Stimulated activated CD4-positive, alpha-beta T cell treated with anti-CD3 and anti-CD28 coated beads, Interleukin-15, amount 100 ng/mL, for 24 hours (primary cell): ENCODE measurements at regions not wholly inside any gene's neighbourhood (a gene's known extent, or its start where the extent isn't known, plus 50 kb on each side); places are given as distances from the start of the nearest gene placed in this dataset.
A peak's percentile ranks its signal among the peaks of the same experiment; 100 is the strongest.

Experiments used
- DNase-seq: peaks from one replicate; pipeline ENCODE4 v3.0.0-alpha.2; 2020

DNA sequence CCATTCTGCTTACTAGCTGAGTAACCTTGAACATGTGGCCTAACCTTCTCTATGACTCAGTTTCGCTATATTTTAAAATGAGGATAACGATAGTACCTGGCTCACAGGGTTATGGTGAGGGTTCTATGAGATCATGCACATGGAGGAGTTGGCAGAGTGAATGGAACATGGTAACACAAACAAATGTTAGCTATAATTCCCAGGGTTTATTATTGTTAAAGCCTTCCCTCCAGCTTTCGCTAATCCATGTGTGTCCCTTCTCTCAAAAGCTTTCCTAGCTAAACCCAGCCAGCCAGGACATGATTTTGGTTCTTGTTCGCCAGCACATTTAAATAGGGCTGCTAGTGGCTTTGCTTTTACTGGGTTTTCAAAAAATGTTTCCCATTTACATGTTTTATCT is 361.0 kb upstream of the NFE2L3 start:
- no peak for DNase-seq

DNA sequence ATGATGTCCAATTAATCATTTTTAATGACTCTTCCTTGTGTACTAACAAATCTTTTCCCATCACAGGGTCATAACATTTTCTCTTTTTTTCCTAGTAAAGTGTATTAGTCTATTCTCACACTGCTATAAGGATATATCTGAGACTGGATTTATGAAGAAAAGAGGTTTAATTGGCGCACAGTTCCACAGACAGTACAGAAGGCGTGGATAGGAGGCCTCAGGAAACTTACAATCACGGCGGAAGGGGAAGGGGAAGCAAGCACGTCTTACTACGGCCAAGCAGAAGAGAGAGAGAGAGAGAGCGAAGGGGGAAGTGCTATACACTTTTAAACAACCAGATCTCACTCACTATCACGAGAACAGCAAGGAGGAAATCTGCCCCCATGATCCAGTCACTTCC is 359.4 kb upstream of the NFE2L3 start:
- no peak for DNase-seq

DNA sequence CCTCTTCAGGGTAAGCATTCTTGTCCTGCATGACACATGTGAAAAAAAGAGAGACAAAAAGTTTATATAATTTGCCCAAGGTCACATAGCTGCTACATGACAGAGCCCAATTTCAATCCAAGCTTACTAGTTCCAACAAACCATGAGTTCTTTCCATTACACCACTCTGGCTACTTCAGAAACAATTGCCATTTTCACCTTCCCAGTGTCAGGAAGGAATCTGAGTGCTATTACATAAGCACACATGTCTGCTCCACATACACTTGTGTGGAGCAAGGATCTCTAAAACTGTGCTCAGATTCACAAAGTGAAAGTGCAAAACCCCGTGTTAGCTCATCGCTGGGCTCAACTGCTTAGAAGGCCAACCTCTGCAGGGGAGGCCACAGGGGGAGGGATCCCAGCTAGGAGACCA is 356.2 kb upstream of the NFE2L3 start:
- no peak for DNase-seq

DNA sequence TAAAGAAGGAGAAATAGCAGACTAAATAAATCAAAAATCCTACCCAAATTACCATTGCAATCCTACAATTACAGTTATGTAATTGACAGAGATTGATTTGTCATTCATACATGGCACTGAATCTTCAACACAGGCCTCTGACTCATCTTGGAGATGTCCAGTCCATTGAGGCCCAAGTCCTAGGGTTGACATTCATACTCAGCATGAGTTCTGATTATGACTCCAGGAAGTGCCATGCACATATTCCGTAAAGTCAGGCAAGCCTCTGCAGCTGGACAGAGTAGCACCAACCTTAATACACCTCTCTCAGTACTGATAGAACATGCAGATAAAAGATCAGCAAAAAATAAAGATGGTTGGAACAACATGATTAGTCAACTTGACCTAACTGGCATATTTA is 353.7 kb upstream of the NFE2L3 start:
- DNase-seq, result no peak

DNA sequence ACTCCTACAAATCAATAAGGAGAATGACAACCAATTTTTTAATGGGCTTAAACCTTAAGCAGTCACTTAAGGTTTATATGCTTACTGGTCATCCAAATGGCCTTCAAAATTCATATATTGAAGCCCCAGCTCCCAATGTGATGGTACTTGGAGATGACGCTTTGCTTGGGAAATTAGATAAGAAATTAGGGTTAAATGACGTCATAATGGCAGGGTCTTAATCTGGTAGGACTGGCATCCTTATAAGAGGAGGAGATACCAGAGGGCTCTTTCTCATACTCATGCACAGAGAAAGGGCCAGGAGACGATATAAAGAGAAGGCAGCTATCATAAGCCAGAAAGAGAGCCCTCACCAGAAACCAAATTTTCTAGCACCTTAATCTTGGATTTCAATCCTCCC is 350.8 kb upstream of the NFE2L3 start:
- DNase-seq, result no peak

DNA sequence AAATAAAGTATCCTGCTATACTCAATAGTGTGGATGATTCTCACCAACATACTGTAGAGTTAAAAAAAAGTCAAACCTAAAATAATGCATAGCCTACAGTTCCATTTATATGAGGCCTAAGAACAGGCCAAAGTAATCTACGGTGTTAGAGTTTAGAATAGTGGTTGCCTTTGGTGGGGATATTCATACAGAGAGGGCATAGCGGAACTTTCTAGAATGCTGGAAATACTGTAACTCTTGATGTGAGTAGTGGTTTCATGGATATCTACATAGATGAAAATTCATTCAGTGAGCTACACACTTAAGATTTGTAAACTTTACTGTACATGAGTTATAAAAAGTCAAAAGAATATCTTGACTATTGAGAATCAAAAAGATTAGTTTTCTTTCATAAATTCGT is 349.9 kb upstream of the NFE2L3 start:
- no peak for DNase-seq

DNA sequence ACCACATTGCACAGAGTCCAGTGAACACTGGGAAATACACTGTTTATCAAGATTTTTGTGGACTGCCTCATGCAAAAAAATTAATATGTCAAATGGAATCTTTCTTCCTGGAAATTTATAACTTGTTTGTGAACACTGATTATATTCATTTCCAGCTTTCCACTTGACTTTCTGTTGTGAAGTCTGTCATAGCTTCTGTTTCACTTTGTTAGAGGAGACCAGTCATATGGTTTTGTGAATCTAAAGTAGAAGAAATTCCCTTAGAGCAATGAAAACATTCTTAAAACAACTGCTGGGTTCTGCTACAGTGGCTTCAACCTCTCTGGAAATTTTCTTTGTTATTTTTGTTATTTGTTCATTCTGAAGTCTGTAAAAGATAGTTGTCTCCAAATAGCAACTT is 349.5 kb upstream of the NFE2L3 start:
- no peak for DNase-seq

DNA sequence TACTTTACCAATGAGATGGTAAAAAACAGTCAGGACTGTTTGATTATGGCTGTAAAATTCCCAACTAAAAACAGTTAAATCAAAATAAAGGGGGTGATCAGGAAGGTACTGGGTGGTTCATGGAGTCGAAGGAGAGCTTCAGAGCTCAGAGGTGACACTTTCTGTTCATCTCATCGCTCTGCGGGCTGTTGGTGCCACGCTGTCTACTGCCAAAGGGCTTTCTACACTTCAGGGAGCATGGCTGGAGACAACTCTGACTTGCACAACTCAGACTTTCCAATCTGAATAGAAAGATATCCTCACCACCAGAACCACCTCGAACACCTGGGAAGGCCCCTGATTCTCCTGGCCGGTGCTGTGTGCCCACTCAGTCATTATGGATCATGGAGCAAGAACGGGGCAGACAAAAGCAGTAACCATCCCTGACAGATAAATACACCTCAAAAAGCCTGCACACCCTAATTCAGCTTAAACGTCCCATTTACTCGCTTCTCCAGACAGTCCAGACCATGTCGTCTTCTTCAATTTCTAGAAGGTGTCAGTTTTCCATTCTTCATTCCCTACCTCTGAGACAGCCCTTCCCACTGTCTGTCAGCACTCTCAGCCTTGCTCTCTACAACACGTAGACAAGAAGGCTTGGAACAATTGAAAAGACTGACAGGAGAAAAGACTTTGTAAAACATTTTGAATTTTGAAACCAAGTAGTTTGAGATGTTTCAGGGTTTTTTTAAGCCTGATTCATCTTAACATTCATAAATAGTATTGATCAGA is 348.7 kb upstream of the NFE2L3 start:
- no peak for DNase-seq

DNA sequence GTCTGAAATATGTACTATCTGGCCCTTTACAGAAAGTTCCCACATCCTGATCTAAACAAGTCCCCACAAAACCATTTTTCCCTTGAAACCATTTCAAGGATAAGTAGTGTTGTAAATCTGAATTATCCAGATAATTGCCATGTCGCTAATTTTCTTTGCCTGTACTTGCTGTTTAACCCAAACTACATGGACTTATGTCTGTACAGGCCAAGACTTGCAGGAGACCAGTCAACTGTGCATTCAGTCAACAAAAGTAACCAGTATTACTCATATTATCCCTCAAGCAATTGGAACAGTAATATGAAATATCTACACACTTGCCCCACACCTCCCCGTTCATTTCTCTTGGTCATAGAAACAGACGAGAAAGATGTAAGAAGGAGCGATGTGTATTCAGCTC is 347.8 kb upstream of the NFE2L3 start:
- DNase-seq, result no peak

DNA sequence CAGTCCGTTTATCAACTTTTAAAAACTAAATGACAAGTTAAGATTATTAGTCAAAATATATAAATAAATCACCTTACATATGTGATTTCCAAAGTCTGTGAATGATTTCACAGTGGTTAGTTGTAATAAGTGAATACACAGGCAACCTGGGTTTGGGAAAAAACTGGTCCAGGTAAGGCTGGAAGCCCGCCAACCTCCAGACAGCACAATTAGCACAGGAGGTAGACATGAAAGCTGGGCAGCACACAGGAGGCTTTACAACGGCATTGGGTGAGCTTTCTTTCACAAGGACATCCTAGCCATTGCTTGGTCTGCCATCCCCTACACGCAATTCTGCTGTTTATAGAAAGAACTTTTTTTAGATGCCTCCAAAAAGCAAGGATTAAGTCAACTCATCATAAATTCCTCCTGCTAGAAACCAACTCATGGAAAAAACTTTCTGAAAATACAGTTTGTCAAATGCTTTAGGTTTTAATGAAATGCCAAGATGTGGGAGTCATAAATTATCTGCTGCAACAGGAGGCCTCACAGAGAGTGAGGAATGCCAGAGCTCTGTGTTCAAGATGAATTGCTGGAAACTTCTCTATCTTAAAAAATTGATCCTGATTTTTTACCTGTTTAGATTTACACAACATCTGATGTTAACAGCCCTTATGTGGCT is 346.8 kb upstream of the NFE2L3 start:
- DNase-seq, result no peak

DNA sequence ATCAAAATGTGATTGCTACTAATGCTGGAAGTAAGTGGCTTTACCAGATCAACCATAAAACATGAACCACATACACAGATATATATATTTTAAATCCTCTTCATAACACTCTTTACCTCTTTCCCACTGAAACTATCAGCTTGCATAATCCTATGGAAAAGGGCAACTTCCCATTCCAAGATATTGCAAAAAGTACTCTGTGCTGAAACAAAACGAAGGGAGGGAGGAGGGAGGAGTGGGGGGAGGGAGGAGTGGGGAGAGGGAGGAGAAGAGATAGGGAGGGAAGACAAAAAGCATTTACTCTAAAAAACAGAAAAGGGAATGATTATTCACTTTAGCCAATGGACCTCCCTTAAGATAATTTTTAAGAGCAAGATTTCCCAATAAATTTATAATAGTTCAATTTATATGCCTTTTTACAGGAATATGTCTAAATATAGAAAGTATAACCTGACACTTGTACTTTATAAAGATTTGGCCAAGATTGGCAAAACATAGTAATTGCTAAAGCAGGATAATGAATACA is 344.8 kb upstream of the NFE2L3 start:
- no peak for DNase-seq

DNA sequence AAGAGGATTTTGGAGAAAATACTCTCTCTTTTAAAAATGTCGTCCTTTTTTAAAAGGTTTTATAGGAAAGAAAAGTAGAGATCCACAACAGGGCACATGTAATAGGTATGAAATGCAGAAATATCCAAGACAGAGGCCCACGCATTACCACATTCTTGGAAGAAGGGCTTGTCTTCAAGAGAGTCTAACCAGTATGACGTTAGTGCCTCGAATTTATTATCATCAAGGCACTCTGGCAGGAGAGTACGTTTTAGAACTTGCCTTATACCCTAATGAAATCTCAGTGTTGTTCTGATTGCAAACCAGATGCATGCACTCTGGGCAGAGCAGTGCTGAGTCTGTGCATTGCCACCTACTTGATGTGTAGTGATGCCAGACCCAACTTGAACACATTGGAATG is 342.6 kb upstream of the NFE2L3 start:
- no peak for DNase-seq

DNA sequence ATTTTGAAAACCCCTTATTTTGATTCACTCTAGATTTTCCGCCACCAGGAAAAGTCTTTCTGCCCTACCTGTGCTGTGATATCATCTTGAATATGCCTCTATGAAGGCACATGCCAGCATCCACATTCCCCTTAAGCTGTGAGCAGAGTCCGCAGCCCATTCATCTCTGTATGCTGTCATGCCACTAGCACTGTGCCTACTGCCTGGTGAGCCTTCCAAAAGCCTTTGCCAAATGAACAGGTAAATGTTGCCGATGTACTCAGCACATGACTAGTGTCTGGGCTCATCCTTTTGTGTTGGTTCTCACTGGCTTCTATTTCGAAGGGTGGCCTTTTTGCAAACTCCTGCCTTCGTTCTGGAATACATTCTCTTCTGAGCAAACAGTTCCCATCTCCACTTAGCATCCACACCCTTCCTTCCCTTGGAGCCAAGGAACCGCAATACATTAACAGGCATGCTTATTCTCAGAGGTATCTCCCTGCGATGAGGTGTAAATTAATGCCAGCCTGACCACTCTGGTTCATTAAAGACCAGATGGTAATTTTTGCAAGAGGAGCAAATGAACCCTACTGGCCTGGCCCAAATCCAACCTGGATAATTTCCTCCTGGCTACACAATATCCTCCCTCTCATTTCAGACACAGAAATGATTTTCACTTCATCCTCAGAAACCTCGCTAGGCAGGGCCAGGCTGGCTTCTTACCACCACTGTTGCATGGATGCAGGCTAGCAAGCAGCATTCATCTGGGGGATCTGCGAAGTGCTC is 339.7 kb upstream of the NFE2L3 start:
- DNase-seq, result no peak

DNA sequence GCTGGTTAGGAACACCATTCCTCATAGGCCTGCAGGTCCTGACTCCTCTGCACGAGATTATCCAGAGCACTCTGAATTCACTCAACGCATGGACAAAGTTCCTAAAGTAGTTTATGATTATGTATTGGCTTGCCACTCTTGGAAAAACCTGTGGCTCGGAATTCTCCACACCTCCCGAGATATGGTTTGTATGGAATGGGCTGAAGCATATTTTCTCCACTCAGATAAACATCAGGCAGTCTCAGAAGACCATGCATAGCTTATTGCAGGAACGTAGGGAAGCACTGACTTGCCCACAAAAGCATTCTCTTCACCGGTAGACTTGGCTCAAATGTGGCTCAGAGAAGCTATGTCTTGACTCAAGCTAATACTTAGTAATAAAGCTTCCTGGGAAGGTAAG is 338.6 kb upstream of the NFE2L3 start:
- no peak for DNase-seq

DNA sequence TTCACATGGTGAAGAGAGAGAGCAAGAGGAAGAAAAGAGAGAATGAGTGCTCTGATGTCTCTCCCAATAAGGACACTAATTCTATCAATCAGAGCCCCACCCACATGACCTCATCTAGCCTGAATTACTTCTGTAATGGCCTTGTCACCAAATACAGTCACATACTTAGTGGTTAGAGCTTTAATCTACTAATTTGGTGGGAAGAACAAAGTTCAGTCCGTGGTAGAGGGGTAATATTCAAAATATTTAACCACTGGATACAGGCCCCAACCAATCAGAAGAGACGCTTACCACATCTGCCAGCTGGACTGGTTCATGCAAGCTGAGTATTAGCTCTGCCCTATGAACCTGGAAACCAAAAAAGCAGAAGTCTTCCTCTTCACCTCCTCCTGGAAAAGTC is 336.3 kb upstream of the NFE2L3 start:
- no peak for DNase-seq

DNA sequence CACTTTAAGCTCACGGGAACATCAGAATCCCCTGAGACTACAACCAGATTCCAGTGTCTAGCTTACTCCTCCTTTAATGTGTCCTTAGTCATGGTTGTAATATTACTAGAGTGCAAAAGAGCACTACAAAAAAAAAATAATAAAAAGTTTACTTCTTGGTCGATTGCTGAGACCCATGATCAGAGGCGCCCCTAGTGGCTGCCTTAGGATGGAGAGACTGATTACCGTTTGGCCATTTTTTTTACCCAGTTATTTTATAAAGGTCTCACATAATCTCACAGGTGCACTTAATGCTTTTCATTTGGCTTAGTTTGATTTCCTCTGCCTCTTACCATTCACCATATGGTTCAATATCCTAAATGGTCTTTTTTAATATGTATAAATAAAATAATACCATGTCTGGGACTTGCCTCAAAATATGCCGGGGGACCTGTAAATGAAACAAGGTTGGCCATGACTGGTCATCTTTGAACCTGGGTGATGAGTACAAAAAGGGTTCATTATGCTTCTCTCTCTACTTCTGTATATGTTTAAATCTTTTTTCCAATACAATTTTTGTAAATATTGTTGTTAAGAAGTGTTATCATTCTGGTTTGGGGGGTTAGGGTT is 331.5 kb upstream of the NFE2L3 start:
- DNase-seq, result peak; percentile 21

DNA sequence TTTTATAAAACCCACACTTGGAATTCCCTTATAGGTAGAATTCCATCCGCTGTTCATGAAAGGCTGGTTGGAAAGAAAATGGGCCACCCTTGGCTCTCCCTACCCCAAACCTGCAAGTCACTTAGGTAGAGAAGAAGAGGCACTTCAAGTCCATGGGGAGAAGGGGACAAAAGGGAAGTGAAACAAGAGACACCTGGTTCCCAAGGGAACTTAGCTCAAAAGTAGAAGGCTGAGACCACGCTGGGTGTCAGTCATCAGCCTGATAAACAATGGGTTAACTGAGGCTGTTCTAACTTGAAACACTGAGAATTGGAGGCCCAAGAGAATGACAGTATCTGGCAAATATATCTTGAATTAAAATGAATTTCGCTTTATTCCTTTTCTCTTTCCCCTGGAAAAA is 330.8 kb upstream of the NFE2L3 start:
- DNase-seq, result no peak

DNA sequence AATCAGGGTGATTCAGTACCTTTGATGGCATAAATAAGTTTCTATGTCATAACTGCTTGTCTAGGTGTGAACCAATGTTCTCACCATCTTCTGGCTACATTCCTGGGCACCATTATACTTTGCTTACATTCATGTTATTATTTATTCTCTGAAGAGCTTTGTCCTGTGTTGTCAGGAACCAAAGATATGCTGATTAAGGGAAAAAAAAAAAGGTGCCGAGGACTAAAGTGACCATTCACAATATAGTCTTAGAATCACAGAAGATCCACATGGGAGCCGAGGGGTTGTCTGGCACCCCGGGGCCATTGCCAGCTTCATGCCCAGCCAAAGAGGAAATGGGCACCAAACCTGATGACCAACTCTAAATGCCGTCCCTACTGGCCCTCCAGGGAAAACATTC is 329.2 kb upstream of the NFE2L3 start:
- no peak for DNase-seq

DNA sequence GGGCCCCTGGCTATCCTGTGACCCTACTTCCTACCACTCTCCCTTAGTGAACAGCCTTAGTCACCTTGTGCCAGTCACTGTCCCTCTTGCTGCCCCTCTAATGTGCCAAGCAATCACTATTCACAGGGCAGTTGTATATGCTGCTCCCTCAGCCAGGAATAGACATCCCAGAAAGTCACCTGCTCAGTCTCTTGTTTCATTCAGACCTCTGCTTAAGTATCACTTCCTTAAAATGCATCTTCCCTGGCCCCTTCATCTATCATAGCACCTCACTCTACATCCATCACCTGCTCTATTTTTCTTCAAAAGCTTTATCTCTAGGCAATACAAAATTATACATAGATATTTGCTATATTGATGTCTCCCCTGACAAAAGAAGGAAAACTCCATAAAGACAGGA is 328.4 kb upstream of the NFE2L3 start:
- DNase-seq, result no peak

DNA sequence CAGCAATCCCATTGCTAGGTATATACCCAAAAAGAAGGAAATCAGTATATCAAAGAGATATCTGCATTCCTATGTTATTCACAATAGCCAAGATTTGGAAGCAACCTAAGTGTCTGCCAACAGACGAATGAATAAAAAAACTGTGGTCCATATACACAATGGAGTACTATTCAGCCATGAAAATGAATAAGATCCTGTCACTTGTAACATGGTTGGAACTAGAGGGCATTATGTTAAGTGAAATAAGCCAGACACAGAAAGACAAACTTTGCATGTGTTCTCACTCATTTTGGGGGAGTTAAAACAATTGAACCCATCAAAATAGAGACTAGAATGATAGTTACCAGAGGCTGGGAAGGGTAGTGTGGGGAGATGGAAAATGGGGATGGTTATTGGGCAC is 323.5 kb upstream of the NFE2L3 start:
- DNase-seq, result no peak

DNA sequence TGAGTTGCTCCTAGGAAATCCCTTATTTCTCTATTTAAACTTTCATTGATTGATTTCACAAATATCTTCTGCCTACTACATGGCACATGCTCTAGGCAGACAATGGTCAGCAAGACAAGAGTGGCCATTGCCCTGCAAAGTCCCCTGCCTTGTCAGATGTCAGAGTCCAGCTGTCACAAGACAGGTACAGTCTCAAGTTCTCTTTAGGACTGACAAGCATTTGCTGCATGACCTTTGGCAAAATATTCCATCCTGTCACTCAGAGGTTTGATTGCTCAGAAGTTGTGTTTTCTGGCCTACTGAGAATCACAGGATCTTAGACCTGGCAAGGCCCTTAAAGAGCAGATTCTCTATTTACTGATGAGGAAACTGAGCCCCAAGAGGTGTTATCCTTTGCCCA is 322.3 kb upstream of the NFE2L3 start:
- no peak for DNase-seq

DNA sequence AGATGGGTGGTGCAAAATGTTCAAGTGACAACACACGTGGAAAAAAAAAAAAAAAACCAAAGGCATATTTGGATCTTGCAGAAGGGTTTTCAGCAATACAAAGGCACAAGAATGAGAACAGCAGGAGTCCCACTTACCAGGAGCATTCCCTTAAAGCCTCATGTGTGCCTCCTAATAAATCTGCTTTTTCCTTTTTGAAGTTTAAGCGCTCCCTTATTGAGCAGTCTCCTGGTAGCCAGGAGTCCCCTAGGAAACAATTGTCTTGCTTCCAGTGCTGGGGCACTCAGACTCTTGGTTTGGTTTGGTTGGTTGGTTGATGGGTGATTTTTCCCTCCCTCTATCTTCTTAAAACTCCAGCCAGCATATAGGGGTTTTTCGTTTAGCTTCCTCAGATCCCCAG is 321.8 kb upstream of the NFE2L3 start:
- DNase-seq, result no peak

DNA sequence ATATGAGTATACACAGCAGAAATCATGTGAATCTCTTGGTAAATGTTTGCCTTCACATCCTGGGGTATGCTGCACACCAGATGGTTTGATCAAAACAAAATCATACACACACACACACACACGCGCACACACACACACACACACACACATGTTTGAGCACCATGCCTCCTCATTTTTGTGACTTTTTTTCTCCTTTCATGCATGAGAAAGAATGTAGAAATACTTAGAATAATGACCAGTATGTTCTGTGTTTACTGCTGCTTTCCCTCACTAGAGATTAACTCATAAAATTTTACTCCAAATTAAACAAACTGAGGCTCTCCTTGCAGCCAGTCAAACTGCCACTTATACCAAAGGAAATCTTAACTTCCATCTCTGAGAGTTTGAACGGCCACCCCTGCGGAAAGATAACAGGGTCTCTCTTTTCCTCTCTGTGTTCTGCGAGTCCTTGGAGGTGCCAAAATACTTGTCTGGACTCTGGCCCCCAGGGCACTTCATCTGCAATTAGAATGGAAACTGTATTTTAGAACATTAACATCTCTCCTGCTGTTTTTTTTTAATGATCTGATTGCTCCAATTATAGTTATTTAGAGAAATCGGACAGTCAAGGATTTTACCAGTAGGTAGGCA is 320.8 kb upstream of the NFE2L3 start:
- DNase-seq, result no peak
